ELF-1 (cell line): ENCODE measurements at regions not wholly inside any gene's neighbourhood (a gene's known extent, or its start where the extent isn't known, plus 50 kb on each side); places are given as distances from the start of the nearest gene placed in this dataset.

Experiments
- DNase-seq: peaks from one replicate; pipeline ENCODE4 v3.0.0-alpha.2; 2016; ENCODE audit warnings: low read depth, low spot score

DNA sequence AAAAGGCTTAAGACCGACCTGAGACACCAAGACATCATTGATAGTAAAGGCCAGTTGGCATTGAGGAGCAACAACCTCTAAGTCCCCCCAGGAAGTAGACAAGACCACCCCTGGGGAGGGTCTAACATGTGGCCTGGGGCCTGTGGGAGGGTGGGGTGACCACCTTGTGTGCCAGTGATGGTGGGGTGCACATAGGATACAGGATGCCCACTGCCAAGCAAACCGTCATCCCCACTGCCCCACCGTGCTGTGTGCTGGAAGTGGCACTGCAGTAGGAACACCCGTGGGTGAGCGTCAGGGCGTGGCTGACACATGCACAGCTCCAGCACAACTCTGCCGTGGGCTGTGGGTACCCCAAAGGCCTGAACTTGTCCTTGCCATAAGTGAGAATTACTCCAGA lies 84.3 kb upstream of the LGALSL start:
- DNase-seq: no peak

DNA sequence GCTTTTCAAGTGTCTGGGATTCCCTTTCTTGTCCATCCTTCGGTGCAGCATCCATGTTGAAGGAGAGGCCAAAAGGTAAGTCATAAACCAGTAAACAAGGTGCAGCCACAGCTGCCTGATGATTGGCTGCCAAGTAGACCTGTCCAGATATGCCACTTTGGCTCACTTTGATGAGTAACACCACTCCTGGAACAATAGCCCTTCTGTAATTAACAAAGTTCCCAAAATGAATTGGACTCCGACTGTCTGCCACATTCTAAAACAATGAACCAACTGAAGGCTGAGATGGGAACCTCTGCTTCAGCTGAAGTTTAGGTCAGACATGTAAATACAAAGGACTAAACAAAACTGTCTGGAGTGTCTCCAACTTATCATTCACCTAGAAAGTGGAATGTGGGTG lies 82.2 kb upstream of the LGALSL start:
- no peak for DNase-seq

DNA sequence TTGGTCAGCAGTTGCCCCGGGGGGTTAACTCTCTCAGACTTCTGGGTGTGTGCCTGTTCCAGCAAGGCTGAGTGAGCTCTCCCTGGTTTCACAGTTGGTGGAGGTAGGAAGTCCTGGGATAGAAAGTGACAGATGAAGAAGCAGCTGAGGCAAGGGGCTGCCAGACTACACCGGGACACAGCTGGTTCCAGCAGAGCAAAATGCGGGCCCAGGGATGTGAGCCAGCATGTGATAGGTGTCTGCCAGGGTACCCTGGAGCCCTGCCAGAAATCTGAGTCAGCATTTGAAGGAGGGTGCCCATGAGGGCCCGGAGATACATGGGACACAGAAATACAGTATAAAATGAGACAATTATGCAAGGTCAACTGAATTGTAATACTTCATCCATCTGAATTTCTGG lies 79.3 kb upstream of the LGALSL start:
- DNase-seq: no peak

DNA sequence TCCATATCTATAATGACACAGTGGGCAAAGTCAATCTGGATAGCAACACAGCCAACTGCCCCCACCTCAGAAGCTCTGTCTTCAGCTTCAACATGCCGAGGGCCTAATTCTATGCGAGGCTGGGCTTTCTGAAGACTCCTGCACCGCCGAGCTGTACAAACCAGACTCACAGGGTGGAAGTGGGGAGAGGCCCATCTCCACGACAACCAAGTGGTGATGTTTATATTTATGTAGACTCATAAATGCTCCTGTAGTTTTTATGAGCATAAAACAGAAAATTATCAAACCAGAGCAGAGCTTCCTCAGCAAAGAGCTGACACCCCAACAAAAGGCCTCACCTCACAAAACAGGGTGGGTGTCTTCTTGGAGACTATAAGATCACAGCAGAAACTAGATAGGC lies 77.0 kb upstream of the LGALSL start:
- DNase-seq: no peak

DNA sequence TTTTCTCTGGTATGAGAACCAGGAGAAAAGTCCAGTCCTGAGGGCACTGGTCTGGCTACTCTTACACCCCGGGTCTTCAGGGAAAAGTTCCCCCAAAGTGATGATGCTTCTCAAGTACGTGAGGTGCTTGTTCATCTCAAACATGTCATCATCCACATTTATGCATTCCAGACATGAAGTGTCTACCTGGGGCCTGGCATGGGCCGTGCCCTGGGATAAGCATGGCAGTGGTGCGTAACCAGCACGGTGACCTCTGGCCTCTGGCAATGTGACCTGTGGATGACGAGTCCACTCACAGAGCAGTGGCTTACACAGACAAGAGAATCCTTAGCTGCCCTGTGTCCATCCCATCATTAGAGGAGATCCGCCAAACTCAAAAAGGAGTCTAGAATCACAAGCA lies 74.8 kb upstream of the LGALSL start:
- no peak for DNase-seq

DNA sequence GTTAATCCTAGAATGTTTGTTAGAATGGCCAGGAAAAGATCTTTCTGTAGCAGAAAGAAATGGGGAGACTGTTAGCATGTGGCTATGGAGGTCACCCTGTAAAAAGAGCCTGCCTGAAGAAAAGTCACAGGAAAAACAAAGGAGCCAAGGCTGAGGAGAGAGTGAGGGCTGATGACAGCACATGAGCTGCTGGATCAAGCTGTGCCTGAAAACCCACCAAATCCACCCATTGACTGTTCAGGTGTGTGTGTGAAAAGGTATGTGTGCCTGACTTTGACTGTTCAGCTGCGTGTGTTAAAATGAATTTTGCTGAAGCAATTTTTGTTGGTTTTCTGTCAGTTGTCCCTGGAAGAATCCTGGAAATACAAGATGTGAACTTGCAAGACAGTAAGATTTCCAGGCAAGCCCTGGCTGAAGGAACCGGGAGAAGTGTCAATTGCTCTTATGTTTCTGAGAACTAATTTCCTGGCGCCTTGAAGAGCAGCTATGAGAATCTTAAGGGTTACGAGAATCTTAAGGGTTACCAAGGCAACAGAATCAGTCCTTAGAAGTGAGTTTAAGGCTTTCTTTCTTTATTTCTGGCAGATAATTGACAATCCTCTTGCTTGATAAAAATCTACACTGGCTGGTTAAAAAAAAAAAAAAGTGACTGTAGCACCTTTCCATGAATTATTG lies 73.0 kb upstream of the LGALSL start:
- DNase-seq: no peak

DNA sequence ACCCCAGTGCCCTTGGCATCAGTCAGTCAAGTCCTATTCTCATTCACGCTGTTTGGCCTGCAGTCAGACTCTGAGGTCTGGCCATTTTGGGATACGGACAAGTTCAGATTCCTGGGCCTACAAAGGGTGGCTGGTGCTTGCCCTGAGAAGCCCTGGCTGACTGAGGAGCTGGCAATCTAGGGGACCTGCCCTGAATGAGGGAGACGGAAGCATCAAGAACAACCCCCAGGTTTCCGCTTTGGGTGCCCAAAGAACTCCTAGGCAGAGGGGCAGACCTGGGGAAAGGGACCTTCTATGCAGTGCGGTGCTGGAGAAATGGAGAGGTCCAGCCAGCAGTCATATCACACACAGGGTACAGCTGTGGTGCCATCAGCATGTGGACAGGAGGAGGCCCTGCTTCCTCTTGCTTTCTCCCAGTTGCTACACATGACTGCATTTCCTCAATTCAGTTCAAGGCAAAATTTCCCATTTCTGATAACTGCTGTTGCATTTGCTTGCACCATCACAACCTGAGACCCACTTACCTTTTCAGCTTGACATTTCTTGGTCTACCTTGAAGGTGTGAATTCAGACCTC lies 70.9 kb upstream of the LGALSL start:
- no peak for DNase-seq

DNA sequence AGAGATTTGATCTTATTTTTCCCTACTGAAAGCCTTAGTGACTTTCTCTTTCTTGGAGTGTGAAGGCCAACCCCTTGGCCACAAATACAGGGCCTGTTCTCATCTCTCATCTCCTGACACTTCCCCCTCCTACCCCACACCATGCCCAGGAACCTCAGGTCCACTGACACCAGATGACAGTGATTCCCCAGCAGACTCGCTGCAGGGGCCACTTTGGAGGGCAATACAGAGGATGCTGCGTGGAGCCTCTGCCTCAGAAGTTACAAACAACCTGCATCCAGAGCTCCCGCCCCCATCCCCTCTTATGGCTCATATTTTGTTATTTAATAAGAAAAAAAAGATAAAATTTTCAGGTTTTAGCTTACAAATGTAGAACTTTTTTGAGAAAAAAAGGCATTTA lies 70.1 kb upstream of the LGALSL start:
- DNase-seq: no peak

DNA sequence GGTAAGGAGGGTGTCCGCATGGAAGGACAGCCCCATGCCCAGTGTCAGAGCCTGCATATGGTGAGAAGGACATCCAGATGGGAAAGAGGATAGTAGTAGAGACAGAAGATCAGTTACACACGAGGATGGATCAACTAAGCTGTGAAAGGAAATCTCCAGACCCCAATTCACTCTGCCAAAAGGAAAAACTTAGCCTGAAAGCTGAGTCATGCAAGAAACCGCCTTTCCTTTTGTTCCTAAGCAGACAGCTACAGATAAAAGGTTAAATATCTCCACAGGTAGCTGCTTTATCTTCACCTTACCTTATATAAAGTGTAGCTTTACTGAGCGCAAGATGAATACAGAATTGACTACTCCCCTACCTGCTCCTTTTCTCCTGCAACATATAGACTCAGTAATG lies 67.3 kb upstream of the LGALSL start:
- DNase-seq: no peak

DNA sequence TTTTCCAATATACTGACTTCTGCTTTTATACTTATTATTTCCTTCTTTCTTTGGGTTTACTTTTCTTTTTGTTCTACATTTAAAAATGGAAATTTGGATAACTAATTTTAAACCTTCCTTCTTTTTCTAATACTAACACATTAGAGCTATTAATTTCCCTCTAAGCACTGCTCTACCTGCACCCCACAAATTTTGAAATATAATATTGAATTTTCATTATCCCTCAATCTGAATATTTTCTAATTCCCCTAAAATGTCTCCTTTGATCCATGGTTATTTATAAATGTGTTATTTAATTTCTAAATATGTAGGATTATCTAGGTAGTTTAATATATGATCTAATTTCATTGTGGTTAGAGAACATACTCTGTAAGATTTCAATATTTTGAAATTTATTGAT lies 63.4 kb upstream of the LGALSL start:
- DNase-seq: no peak

DNA sequence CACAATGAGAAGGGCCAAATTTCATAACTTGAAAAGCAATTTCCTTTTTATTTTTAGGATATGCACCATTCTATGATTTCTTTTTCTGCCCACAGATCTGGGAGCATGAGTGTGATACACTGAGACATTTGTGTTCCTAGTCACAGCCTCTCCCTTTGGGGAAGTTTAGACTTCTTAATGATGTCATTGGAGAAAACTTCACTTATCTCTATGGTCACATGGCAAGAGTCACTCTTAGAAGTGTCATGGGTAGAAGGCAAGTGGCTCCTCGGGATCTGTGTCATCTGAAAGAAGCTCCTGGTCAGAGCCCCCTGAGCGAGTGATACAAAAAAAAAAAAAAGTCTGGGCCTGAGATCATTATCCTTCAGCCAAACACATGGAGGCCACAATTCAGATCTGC lies 62.5 kb upstream of the LGALSL start:
- DNase-seq: no peak

DNA sequence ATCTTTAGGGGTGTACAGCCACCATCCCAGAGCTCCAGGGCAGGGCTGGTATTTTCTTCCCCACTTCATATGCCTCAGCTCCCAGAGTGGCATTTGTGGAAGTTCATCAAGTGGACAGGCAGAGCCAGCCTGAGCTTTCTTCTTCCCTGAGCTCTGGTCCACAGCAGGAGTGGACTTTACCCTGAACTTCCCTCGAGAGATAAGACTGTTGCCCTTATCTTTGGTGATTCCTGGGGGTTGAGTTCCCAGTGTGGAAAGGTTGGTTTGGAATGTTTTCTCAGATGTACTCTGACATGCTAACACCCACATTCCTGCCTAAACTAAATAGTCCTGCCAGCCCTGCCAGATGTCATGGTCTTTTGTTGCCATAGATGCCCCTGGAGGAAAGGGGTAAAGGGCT lies 62.0 kb upstream of the LGALSL start:
- DNase-seq: no peak

DNA sequence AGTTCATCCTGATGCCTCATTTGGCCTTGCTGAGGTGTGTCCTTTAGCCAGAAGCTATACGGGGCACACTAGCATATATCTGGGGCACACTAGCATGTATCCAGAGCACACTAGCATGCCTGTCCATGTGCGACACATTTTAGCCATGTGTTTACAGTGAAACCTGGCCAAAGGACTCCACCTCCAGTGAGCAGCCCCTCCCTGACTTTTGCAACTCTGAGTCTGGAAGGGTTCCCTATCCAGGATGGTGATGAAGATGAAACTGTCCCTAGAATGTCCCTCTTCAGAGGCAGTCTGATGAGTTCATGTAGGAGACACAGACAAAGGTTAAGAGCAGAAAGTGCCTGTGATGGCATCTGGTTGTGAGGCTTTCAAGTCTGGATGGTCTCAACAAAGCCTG lies 61.4 kb upstream of the LGALSL start:
- DNase-seq: no peak

DNA sequence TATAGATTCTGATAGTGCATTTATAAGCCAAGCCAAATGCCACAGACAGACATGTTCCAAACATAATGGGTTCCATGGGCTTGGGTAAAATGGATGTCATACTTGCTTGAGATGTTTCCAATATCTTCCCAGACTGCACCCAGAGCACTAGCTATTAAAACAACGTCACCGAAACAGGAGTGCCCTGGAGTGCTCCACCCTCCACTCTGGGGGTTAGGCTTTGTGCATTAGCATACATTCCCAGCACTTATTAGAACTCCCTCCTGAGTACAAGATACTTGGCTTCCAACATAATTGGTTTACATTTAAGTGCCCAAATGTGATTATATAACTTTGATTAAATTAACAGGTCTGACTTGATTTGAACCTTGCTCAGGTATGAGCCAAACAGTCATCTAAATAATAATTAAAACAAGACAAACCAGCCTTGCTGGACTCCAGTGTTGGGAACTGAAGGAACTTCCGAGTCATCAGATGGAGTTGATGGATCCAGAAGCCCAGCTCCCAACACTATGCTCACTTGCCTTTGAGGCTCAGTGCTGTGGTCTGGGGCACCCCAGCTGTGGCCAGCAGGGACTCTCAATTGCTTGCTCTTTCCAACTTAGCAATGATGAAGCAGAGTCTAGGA lies 60.5 kb upstream of the LGALSL start:
- DNase-seq: no peak

DNA sequence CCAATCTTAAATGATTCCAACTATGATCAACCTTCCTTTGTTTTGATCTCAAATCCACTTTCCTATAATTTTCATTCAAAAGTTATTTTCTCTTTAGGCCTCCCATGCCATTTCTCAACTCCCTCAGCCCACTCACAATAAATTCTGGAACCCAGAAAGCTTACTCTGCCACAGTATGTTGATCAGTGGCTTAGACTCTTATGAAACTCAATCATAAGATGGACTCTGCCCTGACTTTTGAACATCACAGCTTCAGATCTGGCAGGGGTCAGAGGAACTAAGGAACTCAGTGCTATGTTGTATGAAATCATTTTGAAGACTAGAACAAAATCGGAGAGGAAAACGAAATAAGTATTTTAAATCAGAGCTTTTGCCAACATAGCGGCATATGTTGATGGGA lies 59.8 kb upstream of the LGALSL start:
- no peak for DNase-seq

DNA sequence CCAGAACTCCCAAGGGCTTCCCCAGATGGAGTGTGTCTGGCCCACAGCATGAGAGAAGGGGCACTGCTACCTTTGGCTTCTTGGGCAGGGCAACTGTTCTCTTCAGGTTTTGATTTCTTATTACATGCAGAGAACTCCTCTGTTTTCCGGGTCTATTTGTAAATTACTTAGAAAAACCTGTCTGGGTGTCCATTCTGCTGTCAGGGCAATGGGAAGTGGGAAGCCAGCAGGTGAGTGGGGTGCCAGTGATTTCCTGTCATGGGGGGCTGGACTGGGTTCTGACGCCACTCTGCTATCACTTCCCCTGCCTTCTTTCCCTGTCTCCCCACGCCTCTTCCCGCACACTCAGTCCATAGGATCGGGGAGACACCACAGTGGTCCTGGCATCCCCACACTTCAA lies 58.0 kb upstream of the LGALSL start:
- DNase-seq: no peak

DNA sequence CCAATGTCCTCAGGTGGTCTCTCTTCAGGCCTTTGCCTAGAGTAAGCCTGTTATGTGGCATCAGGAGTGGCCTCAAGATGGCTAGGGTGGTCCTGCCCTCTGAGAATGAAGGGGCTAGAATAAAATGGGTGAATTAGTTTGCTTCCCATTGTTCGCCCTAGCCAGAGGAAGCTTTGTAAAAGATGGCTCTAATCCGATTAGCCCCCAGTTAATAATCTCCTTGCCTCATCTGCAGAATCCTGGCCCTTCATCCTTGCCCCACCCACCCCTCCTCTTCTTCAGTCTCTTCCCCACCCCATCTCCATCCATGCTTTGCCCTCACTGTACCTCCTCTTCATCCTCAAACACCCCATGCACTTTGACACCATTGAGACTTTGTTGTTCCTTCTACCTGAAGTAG lies 57.4 kb upstream of the LGALSL start:
- DNase-seq: no peak

DNA sequence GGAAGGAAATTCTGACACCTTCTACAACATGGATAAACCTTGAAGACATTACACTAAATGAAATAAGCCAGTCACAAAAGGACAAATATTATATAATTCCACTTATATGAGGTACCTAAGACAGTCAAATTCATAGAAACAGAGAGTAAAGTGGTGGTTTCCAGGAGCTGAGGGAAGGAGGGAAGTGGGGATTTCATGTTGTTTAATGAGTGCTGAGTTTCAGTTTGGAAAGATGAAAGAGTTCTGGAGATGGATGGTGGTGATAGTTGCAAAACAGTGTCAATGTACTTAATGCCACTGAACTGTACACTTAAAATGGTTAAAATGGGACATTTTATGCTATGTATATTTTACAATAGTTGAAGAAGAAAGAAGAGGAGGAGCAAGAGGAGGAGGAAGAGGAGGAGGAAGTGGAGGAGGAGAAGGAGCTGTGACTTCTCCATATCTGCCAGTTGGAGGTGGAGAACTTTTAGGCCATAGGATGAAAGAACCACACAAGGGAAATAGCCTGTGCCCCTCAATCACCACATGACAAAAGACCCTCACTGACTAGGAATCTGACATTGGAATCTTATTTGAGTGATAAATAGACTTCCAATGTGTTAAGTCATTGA lies 55.3 kb upstream of the LGALSL start:
- DNase-seq: no peak

DNA sequence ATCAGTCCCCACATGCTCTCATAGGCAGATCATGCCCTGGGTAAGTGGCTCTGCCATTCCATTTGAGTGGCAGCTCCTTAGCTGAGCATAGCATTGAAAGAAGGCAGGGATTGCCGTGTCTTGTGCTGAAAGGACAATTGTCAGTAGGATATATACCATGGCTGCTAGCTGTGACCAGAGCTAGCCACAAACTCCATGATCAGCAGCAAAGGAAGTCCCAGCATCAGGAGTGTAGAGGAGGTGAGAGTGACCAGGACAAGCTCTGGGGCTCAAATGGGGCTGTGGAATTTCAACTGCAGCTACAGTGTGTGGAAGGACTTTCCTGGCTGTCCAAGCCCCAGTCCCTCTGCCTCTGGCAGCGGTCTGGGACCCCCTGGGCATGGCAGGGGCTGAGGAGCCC lies 54.4 kb upstream of the LGALSL start:
- no peak for DNase-seq

DNA sequence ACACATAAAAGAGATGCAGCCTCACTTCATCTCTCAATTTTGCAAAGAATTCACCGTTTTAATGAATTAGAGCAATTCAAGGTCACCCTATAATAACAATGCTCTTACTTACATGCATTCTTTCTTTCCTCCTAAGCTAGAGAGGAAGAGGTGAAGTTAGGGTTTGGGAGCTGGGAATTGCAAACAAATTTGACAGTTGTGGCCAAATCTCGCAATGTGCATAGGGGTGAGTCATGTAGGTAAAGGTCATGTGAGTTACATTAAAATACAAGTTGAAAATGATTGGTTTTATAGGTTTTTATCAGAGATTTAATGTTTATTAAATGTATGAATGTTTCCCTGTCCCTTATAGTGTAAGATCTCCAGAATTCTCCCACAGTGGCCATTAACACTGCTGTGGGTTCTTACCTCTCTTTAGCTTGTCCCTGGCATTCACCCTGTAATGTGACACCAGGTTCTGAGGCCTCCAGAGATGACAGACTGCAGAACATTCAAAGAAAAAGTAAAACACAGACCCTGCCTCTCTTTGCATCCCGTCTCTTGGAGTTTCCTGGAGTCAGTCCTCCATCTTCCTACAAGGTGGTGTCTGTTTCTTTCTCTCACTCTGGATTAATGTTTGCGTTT lies 53.7 kb upstream of the LGALSL start:
- DNase-seq: no peak

DNA sequence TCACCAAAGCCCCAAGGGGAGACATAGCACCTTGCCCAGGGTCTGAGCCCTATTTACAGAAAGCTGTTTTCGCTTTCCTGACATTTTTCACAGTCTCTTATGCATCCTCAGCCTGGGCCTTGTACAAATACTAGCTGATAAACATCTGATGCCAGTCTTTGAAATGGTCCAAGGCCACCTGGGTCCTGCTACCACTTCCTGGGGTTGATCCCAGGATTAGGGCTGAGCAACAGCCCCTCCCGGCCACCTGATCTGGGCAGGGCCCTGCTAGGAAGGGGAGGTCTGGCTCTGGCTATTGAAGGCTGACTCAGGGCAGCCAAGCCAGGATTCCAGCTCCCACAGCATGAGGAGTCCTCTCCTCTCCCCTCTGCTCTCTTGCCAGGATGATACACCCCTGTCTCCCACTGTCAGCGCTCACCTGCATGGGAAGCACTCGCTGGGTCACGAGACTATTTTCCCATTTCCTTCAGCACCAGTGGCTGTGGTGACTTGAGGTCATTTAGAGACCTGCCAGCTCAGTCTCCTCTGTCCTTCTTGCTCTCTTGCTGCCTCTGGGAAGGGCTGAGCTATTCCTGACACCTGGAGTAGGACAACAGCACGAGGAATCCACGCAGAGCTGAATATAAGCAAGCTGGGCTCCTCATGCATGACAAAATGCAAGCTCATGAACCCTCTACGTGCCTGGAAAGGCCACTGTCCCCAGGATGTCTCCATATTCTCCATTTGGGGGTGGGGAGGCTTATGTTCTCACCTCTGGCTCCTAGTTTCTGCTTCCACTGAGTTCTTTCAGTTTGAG lies 53.0 kb upstream of the LGALSL start:
- peak; percentile 44 for DNase-seq

DNA sequence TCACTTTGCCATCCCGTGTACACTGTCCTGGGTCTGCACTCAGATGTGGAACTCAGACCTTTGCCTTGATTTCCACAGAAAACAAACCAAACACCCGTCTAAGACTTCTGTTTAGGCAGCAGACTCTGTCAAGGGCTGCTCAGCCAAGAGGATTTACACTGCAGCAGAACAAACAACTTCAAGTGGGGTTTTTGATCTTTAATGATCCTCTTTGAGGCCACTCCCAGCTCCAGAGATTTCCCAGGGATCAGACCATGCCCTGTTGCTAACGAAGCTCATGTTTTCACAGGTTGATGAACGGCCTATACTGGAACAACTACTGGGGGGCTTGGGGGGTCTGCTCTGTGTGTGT lies 52.5 kb upstream of the LGALSL start:
- peak; percentile 22 for DNase-seq
